Brain pericyte (primary cell): ENCODE measurements at regions not wholly inside any gene's neighbourhood (a gene's known extent, or its start where the extent isn't known, plus 50 kb on each side); places are given as distances from the start of the nearest gene placed in this dataset.
A peak's percentile ranks its signal among the peaks of the same experiment; 100 is the strongest.

Experiments used
- DNase-seq: peaks from one replicate; pipeline ENCODE4 v3.0.0-alpha.2; 2012; ENCODE audit warnings: low read depth, low spot score

- no peak for DNase-seq
These were observed 475.0 kb upstream of the PROK2 start for GRCh38 chr3:72259755-72260587.

- DNase-seq: no peak
These were observed 473.6 kb upstream of the PROK2 start for GRCh38 chr3:72258361-72259141.

GRCh38 chr3:72257738-72258137 lies 472.8 kb upstream of the PROK2 start:
- no peak for DNase-seq

- no peak for DNase-seq
These were observed 472.3 kb upstream of the PROK2 start for GRCh38 chr3:72257203-72257602.

- DNase-seq: no peak
These were observed 471.8 kb upstream of the PROK2 start for GRCh38 chr3:72256716-72257115.

GRCh38 chr3:72255791-72256559 lies 471.0 kb upstream of the PROK2 start:
- peak; percentile 53 for DNase-seq

- no peak for DNase-seq
These were observed 470.2 kb upstream of the PROK2 start for GRCh38 chr3:72255191-72255590.

- DNase-seq: no peak
These were observed 469.5 kb upstream of the PROK2 start for GRCh38 chr3:72254483-72254882.

GRCh38 chr3:72250725-72251124 lies 465.8 kb upstream of the PROK2 start:
- DNase-seq: no peak

GRCh38 chr3:72248869-72249268 lies 463.9 kb upstream of the PROK2 start:
- no peak for DNase-seq

- DNase-seq: no peak
These were observed 463.4 kb upstream of the PROK2 start for GRCh38 chr3:72248389-72248761.

- DNase-seq: no peak
These were observed 462.9 kb upstream of the PROK2 start for GRCh38 chr3:72247645-72248388.

GRCh38 chr3:72247126-72247525 lies 462.2 kb upstream of the PROK2 start:
- DNase-seq: no peak

GRCh38 chr3:72246685-72247084 lies 461.7 kb upstream of the PROK2 start:
- no peak for DNase-seq

- no peak for DNase-seq
These were observed 460.3 kb upstream of the PROK2 start for GRCh38 chr3:72245183-72245811.

- DNase-seq: no peak
These were observed 459.4 kb upstream of the PROK2 start for GRCh38 chr3:72244396-72244795.

- DNase-seq: no peak
These were observed 457.4 kb upstream of the PROK2 start for GRCh38 chr3:72242326-72242725.

- DNase-seq: no peak
These were observed 456.6 kb upstream of the PROK2 start for GRCh38 chr3:72241525-72241924.

- no peak for DNase-seq
These were observed 455.6 kb upstream of the PROK2 start for GRCh38 chr3:72240531-72240930.

- no peak for DNase-seq
These were observed 453.9 kb upstream of the PROK2 start for GRCh38 chr3:72238801-72239200.
